22Rv1 (cell line): ENCODE measurements at regions not wholly inside any gene's neighbourhood (a gene's known extent, or its start where the extent isn't known, plus 50 kb on each side); places are given as distances from the start of the nearest gene placed in this dataset.

Experiments used
- CTCF ChIP-seq: fragments of 450-650 bp; IDR thresholded peaks from 2 replicates; pipeline ENCODE4 v1.5.1; 2017; ENCODE audit warnings: mild to moderate bottlenecking
- ZFX ChIP-seq: fragments of 450-650 bp; IDR thresholded peaks from 2 replicates; pipeline ENCODE4 v1.6.1; 2017; ENCODE audit warnings: antibody characterized with exemption, borderline replicate concordance

- TF ChIP-seq CTCF (no peak), ZFX (no peak)
Measured at GRCh38 chr17:52995147-52995546, 827.6 kb upstream of the KIF2B start.
